ENCODE measurements at regions not wholly inside any gene's neighbourhood (a gene's known extent, or its start where the extent isn't known, plus 50 kb on each side); places are given as distances from the start of the nearest gene placed in this dataset.
A peak's percentile ranks its signal among the peaks of the same experiment; 100 is the strongest.
"Not testable (repeated sequence)": the region's sequence is repeated elsewhere in the genome, so short reads cannot be mapped to it uniquely, and the experiment has no call there.

DNA sequence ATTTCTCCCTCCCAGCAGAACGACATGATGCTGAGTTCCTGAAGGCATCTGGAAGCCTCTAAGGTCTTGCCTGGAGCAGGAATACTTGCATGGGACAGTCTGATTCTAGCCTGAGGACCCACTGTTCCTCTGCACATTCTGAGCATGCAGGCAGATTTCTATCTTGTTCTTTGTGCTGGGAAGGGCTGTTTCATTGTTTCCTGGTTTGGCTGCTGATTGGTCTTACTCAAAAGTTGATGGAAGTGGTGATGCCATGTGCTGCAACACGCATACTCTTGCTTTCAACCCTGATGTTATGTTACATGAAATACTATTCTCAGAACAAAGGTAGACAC, 307.0 kb downstream of the GATA3 start:
- H3K4me1 ChIP-seq (ENCODE audit: control insufficient read depth, insufficient read depth, low read length), result peaks cover 27% of the 10 kb centered on the region
- H3K27me3 ChIP-seq (ENCODE audit: control insufficient read depth, insufficient read depth, low read length), result no peaks in the 10 kb centered on the region
- no peak overlapping the region for H3K4me3 ChIP-seq (ENCODE audit: low read length)
- DNase-seq (no peak), ATAC-seq (no peak)
- Mint-ChIP-seq H3K9me3 (no peaks in the 10 kb centered on the region), H3K27ac (no peak overlapping the region), H3K36me3 (no peaks in the 10 kb centered on the region), H3K4me3 (no peak overlapping the region), H3K27me3 (ENCODE audit: low read depth in 2 of 2) (peaks cover 8 to 13% of the 10 kb centered on the region in 2 donors), H3K4me1 (peaks cover 46 to 48% of the 10 kb centered on the region in 2 donors)
- H3K36me3 ChIP-seq (ENCODE audit: control insufficient read depth, insufficient read depth, low read length), result no peaks in the 10 kb centered on the region
- TF ChIP-seq, protein P1, sequence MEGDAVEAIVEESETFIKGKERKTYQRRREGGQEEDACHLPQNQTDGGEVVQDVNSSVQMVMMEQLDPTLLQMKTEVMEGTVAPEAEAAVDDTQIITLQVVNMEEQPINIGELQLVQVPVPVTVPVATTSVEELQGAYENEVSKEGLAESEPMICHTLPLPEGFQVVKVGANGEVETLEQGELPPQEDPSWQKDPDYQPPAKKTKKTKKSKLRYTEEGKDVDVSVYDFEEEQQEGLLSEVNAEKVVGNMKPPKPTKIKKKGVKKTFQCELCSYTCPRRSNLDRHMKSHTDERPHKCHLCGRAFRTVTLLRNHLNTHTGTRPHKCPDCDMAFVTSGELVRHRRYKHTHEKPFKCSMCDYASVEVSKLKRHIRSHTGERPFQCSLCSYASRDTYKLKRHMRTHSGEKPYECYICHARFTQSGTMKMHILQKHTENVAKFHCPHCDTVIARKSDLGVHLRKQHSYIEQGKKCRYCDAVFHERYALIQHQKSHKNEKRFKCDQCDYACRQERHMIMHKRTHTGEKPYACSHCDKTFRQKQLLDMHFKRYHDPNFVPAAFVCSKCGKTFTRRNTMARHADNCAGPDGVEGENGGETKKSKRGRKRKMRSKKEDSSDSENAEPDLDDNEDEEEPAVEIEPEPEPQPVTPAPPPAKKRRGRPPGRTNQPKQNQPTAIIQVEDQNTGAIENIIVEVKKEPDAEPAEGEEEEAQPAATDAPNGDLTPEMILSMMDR (IDR thresholded peaks at IDR 0.05), result no peak
- intact Hi-C loops (cut with micrococcal nuclease), result no loop called here
- WGBS (ENCODE audit: insufficient coverage), result 67% methylated on average over 1 of the region's 2 CpGs
- H3K27ac ChIP-seq (ENCODE audit: low read length), result no peak overlapping the region
- H3K9me3 ChIP-seq (ENCODE audit: control insufficient read depth, insufficient read depth, low read length), result no peaks in the 10 kb centered on the region

- H3K27me3 Mint-ChIP-seq (ENCODE audit: low read depth in 2 of 2), result no peaks in the 10 kb centered on the region
- peak in 1 of 2 donors; percentile 81 for DNase-seq
- no peaks in the 10 kb centered on the region for H3K9me3 Mint-ChIP-seq
- H3K36me3 Mint-ChIP-seq, result no peaks in the 10 kb centered on the region
- peak; percentile 47 to 74 (median 69) for ATAC-seq
- H3K4me3 ChIP-seq (ENCODE audit: low read length), result no peak overlapping the region
- peaks cover 23% of the 10 kb centered on the region for H3K4me1 ChIP-seq (ENCODE audit: control insufficient read depth, insufficient read depth, low read length)
- H3K27me3 ChIP-seq (ENCODE audit: control insufficient read depth, insufficient read depth, low read length), result no peaks in the 10 kb centered on the region
- H3K4me3 Mint-ChIP-seq, result no peak overlapping the region
- peak overlapping the region in 1 of 2 donors; percentile 9 for H3K27ac Mint-ChIP-seq
- H3K36me3 ChIP-seq (ENCODE audit: control insufficient read depth, insufficient read depth, low read length), result no peaks in the 10 kb centered on the region
- no peaks in the 10 kb centered on the region for H3K9me3 ChIP-seq (ENCODE audit: control insufficient read depth, insufficient read depth, low read length)
- peaks cover 37 to 46% of the 10 kb centered on the region in 2 donors for H3K4me1 Mint-ChIP-seq
- peak overlapping the region; percentile 59 for H3K27ac ChIP-seq (ENCODE audit: low read length)
- WGBS (ENCODE audit: insufficient coverage), result 74% methylated on average over 18 of the region's 19 CpGs
- intact Hi-C loops (cut with micrococcal nuclease), result loop anchor here (2.0 to 5.0 kb wide), 2 partner anchors 33 to 36 kb away; no protein-coding TSS in a partner anchor
- TF ChIP-seq, protein P1 (IDR thresholded peaks at IDR 0.05), result no peak
These were observed 311.7 kb downstream of the GATA3 start for GRCh38 chr10:8365935-8366911.

GRCh38 chr10:8367672-8368411, 313.4 kb downstream of the GATA3 start:
- WGBS (ENCODE audit: insufficient coverage), result 91% methylated on average over 2 of the region's 3 CpGs
- H3K27ac Mint-ChIP-seq, result not testable (repeated sequence)

DNA sequence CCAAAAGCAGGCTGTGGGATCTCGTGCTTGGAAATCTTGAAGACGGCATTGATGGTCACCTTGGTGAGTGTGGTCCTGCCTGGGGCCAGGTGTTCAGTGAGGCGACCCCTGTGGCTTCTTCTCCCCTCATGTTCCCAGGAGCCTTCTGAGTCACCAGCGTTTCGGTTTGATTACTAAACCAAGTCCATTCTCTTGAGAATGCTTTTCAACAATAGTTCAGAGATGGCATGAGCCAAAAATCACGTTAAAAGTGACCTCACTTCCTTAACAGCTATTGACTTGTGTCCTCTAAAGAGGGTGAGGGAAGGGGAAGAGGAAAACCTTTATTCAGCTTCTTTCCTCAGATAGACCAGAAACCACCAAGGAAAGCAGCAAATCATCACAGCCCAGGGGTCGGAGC, 315.2 kb downstream of the GATA3 start:
- Mint-ChIP-seq H3K9me3 (no peaks in the 10 kb centered on the region), H3K4me3 (no peak overlapping the region), H3K4me1 (peaks cover 13 to 22% of the 10 kb centered on the region in 2 donors), H3K36me3 (no peaks in the 10 kb centered on the region), H3K27me3 (ENCODE audit: low read depth in 2 of 2) (peaks cover 0 to 7% of the 10 kb centered on the region in 2 donors), H3K27ac (no peak overlapping the region)
- TF ChIP-seq, protein P1 (IDR thresholded peaks at IDR 0.05), result no peak
- H3K27me3 ChIP-seq (ENCODE audit: control insufficient read depth, insufficient read depth, low read length), result no peaks in the 10 kb centered on the region
- DNase-seq, result no peak
- 65% methylated on average over 5 of the region's 7 CpGs for WGBS (ENCODE audit: insufficient coverage)
- peaks cover 9% of the 10 kb centered on the region for H3K4me1 ChIP-seq (ENCODE audit: control insufficient read depth, insufficient read depth, low read length)
- no peaks in the 10 kb centered on the region for H3K9me3 ChIP-seq (ENCODE audit: control insufficient read depth, insufficient read depth, low read length)
- no peaks in the 10 kb centered on the region for H3K36me3 ChIP-seq (ENCODE audit: control insufficient read depth, insufficient read depth, low read length)
- intact Hi-C loops (cut with micrococcal nuclease), result loop anchor here (5.0 kb wide), 1 partner anchor 33 kb away; no protein-coding TSS in a partner anchor
- no peak for ATAC-seq
- H3K27ac ChIP-seq (ENCODE audit: low read length), result no peak overlapping the region
- no peak overlapping the region for H3K4me3 ChIP-seq (ENCODE audit: low read length)

More at GRCh38 chr10:8367672-8368411, 313.4 kb downstream of the GATA3 start:
- not testable (repeated sequence) for H3K4me3 ChIP-seq (ENCODE audit: low read length); H3K9me3 Mint-ChIP-seq; DNase-seq; H3K27me3 Mint-ChIP-seq (ENCODE audit: low read depth in 2 of 2); H3K36me3 ChIP-seq (ENCODE audit: control insufficient read depth, insufficient read depth, low read length); H3K9me3 ChIP-seq (ENCODE audit: control insufficient read depth, insufficient read depth, low read length); H3K27ac ChIP-seq (ENCODE audit: low read length); H3K4me3 Mint-ChIP-seq; H3K36me3 Mint-ChIP-seq; H3K27me3 ChIP-seq (ENCODE audit: control insufficient read depth, insufficient read depth, low read length)
- intact Hi-C loops (cut with micrococcal nuclease), result loop anchor here (5.0 kb wide), 1 partner anchor 34 kb away; no protein-coding TSS in a partner anchor
- peaks cover 30 to 40% of the 10 kb centered on the region in 2 donors for H3K4me1 Mint-ChIP-seq
- peak in 1 of 3 donors; percentile 40 for ATAC-seq
- H3K4me1 ChIP-seq (ENCODE audit: control insufficient read depth, insufficient read depth, low read length), result peaks cover 20% of the 10 kb centered on the region
